Endothelial cell (in vitro differentiated cells): ENCODE measurements at regions not wholly inside any gene's neighbourhood (a gene's known extent, or its start where the extent isn't known, plus 50 kb on each side); places are given as distances from the start of the nearest gene placed in this dataset.
"Not testable (repeated sequence)": the region's sequence is repeated elsewhere in the genome, so short reads cannot be mapped to it uniquely, and the experiment has no call there.

ENCODE experiments used
- DNase-seq: peaks from one replicate; pipeline ENCODE4 v3.0.0; 2021; ENCODE audit warnings: low spot score
- H3K27ac Mint-ChIP-seq: one replicate; pipeline ENCODE4 v1.8.0; 2021; ENCODE audit warnings: mixed read lengths, inconsistent platforms; ENCODE audit not compliant: unreplicated experiment
- H3K27me3 Mint-ChIP-seq: one replicate; pipeline ENCODE4 v1.8.0; 2021; ENCODE audit warnings: mild to moderate bottlenecking, moderate library complexity, mixed read lengths, inconsistent platforms; ENCODE audit not compliant: unreplicated experiment
- H3K36me3 Mint-ChIP-seq: one replicate; pipeline ENCODE4 v1.8.0; 2021; ENCODE audit warnings: mild to moderate bottlenecking, low read depth, mixed read lengths, inconsistent platforms; ENCODE audit not compliant: unreplicated experiment
- H3K4me1 Mint-ChIP-seq: one replicate; pipeline ENCODE4 v1.8.0; 2021; ENCODE audit warnings: mild to moderate bottlenecking, mixed read lengths, inconsistent platforms; ENCODE audit not compliant: unreplicated experiment
- H3K4me3 Mint-ChIP-seq: one replicate; pipeline ENCODE4 v1.8.0; 2021; ENCODE audit warnings: mild to moderate bottlenecking, mixed read lengths, inconsistent platforms; ENCODE audit not compliant: unreplicated experiment
- H3K9me3 Mint-ChIP-seq: one replicate; pipeline ENCODE4 v1.8.0; 2021; ENCODE audit warnings: mixed read lengths, inconsistent platforms; ENCODE audit not compliant: unreplicated experiment

- H3K27me3 Mint-ChIP-seq, H3K9me3 Mint-ChIP-seq: not testable (repeated sequence)
Measured at GRCh38 chr9:67269692-67270091, 277.3 kb upstream of the SPATA31A3 start.

GRCh38 chr9:67257894-67258293 lies 265.5 kb upstream of the SPATA31A3 start:
- H3K36me3 Mint-ChIP-seq, H3K9me3 Mint-ChIP-seq, H3K4me1 Mint-ChIP-seq, H3K27me3 Mint-ChIP-seq, H3K4me3 Mint-ChIP-seq, DNase-seq, H3K27ac Mint-ChIP-seq: not testable (repeated sequence)

More at GRCh38 chr9:67269692-67270091, 277.3 kb upstream of the SPATA31A3 start:
- not testable (repeated sequence) for H3K4me1 Mint-ChIP-seq, H3K27ac Mint-ChIP-seq, H3K36me3 Mint-ChIP-seq, H3K4me3 Mint-ChIP-seq, DNase-seq

- H3K9me3 Mint-ChIP-seq, H3K4me1 Mint-ChIP-seq: not testable (repeated sequence)
Measured at GRCh38 chr9:67248967-67249366, 256.6 kb upstream of the SPATA31A3 start.

GRCh38 chr9:67212073-67212472 lies 219.7 kb upstream of the SPATA31A3 start:
- H3K9me3 Mint-ChIP-seq, DNase-seq, H3K27ac Mint-ChIP-seq, H3K36me3 Mint-ChIP-seq, H3K4me3 Mint-ChIP-seq, H3K27me3 Mint-ChIP-seq, H3K4me1 Mint-ChIP-seq: not testable (repeated sequence)

More at GRCh38 chr9:67248967-67249366, 256.6 kb upstream of the SPATA31A3 start:
- not testable (repeated sequence) for H3K27me3 Mint-ChIP-seq, H3K27ac Mint-ChIP-seq, H3K36me3 Mint-ChIP-seq, H3K4me3 Mint-ChIP-seq, DNase-seq

GRCh38 chr9:67210842-67211241 lies 218.5 kb upstream of the SPATA31A3 start:
- not testable (repeated sequence) for H3K27ac Mint-ChIP-seq, H3K4me3 Mint-ChIP-seq, H3K4me1 Mint-ChIP-seq, H3K9me3 Mint-ChIP-seq, H3K27me3 Mint-ChIP-seq, H3K36me3 Mint-ChIP-seq, DNase-seq

GRCh38 chr9:67208831-67209437 lies 216.6 kb upstream of the SPATA31A3 start:
- H3K27ac Mint-ChIP-seq, H3K27me3 Mint-ChIP-seq, H3K4me1 Mint-ChIP-seq, H3K9me3 Mint-ChIP-seq, H3K36me3 Mint-ChIP-seq, H3K4me3 Mint-ChIP-seq, DNase-seq: not testable (repeated sequence)

- H3K4me1 Mint-ChIP-seq, DNase-seq, H3K36me3 Mint-ChIP-seq, H3K27me3 Mint-ChIP-seq, H3K4me3 Mint-ChIP-seq, H3K9me3 Mint-ChIP-seq, H3K27ac Mint-ChIP-seq: not testable (repeated sequence)
Measured at GRCh38 chr9:67196135-67196534, 203.8 kb upstream of the SPATA31A3 start.

GRCh38 chr9:67195357-67195756 lies 203.0 kb upstream of the SPATA31A3 start:
- H3K4me3 Mint-ChIP-seq, H3K27me3 Mint-ChIP-seq, H3K27ac Mint-ChIP-seq, H3K4me1 Mint-ChIP-seq, H3K9me3 Mint-ChIP-seq, H3K36me3 Mint-ChIP-seq, DNase-seq: not testable (repeated sequence)

GRCh38 chr9:67179185-67179584 lies 186.8 kb upstream of the SPATA31A3 start:
- not testable (repeated sequence) for H3K4me3 Mint-ChIP-seq, H3K4me1 Mint-ChIP-seq, H3K36me3 Mint-ChIP-seq, H3K9me3 Mint-ChIP-seq, H3K27ac Mint-ChIP-seq, H3K27me3 Mint-ChIP-seq, DNase-seq

- H3K36me3 Mint-ChIP-seq, DNase-seq, H3K9me3 Mint-ChIP-seq, H3K27ac Mint-ChIP-seq, H3K4me3 Mint-ChIP-seq, H3K27me3 Mint-ChIP-seq, H3K4me1 Mint-ChIP-seq: not testable (repeated sequence)
Measured at GRCh38 chr9:67175167-67175566, 182.8 kb upstream of the SPATA31A3 start.

- not testable (repeated sequence) for H3K4me3 Mint-ChIP-seq, H3K36me3 Mint-ChIP-seq, H3K27ac Mint-ChIP-seq, H3K9me3 Mint-ChIP-seq, H3K27me3 Mint-ChIP-seq, DNase-seq, H3K4me1 Mint-ChIP-seq
Measured at GRCh38 chr9:67171721-67172120, 179.4 kb upstream of the SPATA31A3 start.

- not testable (repeated sequence) for H3K9me3 Mint-ChIP-seq, H3K4me3 Mint-ChIP-seq, H3K36me3 Mint-ChIP-seq, DNase-seq, H3K4me1 Mint-ChIP-seq, H3K27ac Mint-ChIP-seq, H3K27me3 Mint-ChIP-seq
Measured at GRCh38 chr9:67168530-67169157, 176.3 kb upstream of the SPATA31A3 start.
